Upper lobe of right lung (tissue), 1 donor: ENCODE measurements at regions not wholly inside any gene's neighbourhood (a gene's known extent, or its start where the extent isn't known, plus 50 kb on each side); places are given as distances from the start of the nearest gene placed in this dataset.

Experiments used
- ATAC-seq: fragments of 200-7000 bp; cut with Tn5 transposase; one replicate; pipeline ENCODE4 v1.9.1; 2020; ENCODE audit warnings: mild to moderate bottlenecking, moderate library complexity
- DNase-seq: peaks from one replicate; pipeline ENCODE4 v3.0.0-alpha.2; 2020
- H3K27ac ChIP-seq: fragments of 200-600 bp; one replicate; pipeline ENCODE4 v1.8.0; 2022
- H3K27me3 ChIP-seq: fragments of 200-600 bp; one replicate; pipeline ENCODE4 v1.8.0; 2022; ENCODE audit warnings: mild to moderate bottlenecking
- H3K36me3 ChIP-seq: fragments of 200-600 bp; one replicate; pipeline ENCODE4 v1.8.0; 2022
- H3K4me1 ChIP-seq: fragments of 200-600 bp; one replicate; pipeline ENCODE4 v1.8.0; 2022
- H3K4me3 ChIP-seq: fragments of 200-600 bp; one replicate; pipeline ENCODE4 v1.8.0; 2022; ENCODE audit warnings: mild to moderate bottlenecking
- H3K9me3 ChIP-seq: fragments of 200-600 bp; one replicate; pipeline ENCODE4 v1.8.0; 2022
- intact Hi-C: fragments of 100-400 bp; cut with DNase I; formaldehyde crosslinking; loops from one replicate; pipeline ENCODE4 v1.11.0; 2022
- TF ChIP-seq, protein P1 (sequence below): fragments of 200-600 bp; IDR thresholded peaks from one replicate; pipeline ENCODE4 v1.8.0; 2022; ENCODE audit warnings: antibody characterized with exemption
- donor health status: DM: no; HTN: yes; CAD: no; lungs with severe emphysema.

DNA sequence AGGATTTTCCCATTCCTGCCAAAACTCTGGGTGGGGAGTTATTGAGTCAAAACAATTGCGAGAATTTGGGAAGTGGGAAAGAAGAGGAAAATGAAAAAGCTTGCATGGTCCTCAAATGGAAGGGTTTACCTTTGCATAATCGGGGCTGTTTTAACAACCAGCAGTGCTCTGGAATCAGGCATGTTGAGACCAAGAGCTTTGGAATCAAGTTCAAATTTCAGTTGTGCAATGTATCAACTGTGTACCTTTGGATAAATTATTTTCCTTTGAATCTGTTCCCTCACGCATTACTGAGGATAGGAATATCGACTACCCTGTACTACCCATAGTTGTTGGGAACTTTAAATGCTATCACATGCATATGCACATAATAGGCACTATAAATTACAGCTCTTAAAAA is 205.5 kb downstream of the JCAD start:
- H3K4me1 ChIP-seq = peaks cover 22% of the 10 kb centered on the region
- H3K27me3 ChIP-seq = no peaks in the 10 kb centered on the region
- intact Hi-C loops = no loop called here
- TF ChIP-seq, protein P1, sequence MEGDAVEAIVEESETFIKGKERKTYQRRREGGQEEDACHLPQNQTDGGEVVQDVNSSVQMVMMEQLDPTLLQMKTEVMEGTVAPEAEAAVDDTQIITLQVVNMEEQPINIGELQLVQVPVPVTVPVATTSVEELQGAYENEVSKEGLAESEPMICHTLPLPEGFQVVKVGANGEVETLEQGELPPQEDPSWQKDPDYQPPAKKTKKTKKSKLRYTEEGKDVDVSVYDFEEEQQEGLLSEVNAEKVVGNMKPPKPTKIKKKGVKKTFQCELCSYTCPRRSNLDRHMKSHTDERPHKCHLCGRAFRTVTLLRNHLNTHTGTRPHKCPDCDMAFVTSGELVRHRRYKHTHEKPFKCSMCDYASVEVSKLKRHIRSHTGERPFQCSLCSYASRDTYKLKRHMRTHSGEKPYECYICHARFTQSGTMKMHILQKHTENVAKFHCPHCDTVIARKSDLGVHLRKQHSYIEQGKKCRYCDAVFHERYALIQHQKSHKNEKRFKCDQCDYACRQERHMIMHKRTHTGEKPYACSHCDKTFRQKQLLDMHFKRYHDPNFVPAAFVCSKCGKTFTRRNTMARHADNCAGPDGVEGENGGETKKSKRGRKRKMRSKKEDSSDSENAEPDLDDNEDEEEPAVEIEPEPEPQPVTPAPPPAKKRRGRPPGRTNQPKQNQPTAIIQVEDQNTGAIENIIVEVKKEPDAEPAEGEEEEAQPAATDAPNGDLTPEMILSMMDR = no peak
- DNase-seq = no peak
- H3K9me3 ChIP-seq = no peaks in the 10 kb centered on the region
- H3K27ac ChIP-seq = no peak overlapping the region
- no peak overlapping the region for H3K4me3 ChIP-seq
- ATAC-seq = no peak
- no peaks in the 10 kb centered on the region for H3K36me3 ChIP-seq

DNA sequence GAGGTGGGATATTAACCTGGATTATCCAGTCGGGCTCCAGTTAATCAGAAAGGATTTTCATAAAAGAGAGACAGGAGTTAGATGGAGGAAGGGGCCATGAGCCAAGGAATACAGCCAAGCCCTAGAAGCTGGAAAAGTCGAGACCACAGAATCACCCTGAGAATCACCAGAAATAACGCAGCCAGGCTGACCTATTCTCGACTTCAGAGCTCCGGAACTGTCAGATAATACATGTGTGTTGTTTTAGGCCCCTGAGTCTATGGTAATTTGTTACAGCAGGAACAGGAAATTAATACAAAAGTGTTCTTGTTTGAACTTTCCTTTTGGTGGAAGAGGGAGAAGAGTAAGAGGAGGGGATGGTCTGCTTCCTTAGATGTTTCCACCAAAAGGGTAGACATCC is 208.1 kb downstream of the JCAD start:
- Histone ChIP-seq H3K4me1 (peaks cover 13% of the 10 kb centered on the region), H3K27ac (no peak overlapping the region), H3K27me3 (no peaks in the 10 kb centered on the region), H3K4me3 (no peak overlapping the region), H3K9me3 (no peaks in the 10 kb centered on the region), H3K36me3 (no peaks in the 10 kb centered on the region)
- TF ChIP-seq, protein P1 = no peak
- ATAC-seq = no peak
- intact Hi-C loops = no loop called here
- no peak for DNase-seq

DNA sequence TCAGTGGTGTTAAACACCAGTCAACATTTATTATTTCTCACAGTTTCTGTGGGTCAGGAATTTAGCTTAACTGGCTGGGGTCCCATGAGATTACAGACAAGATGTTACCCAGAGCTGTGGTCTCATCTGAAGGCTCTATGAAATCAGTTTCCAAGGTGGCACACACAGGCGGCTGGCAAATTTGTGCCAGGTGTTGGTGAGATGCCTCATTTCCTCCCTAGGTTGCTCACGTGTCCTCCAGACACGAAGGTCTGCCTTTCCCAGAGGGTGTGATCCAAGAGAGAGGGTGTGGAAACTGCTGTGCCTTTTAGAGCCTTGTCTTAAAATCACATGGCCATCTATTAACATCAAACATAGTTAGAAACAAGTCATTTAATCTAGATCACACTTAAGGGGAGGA is 209.0 kb downstream of the JCAD start:
- H3K27ac ChIP-seq = no peak overlapping the region
- intact Hi-C loops = no loop called here

DNA sequence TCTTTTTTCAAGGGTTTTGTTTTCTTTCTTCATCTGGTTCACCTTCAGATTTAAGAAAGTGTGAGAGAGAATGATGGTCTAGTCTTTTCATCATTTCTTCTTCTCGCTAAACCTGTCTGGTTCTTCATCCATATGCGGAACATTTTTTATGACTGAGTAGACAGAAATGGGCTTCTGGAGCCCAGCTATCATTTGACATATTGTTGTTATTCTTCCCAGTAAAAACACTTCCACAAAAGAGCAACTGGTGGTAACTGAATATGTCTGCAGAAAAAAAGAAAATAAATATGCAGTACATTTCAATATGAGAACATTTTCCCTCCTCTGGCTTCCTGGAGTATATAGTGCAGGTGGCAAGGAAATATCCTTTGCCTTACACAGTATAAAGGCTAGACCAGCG is 209.5 kb downstream of the JCAD start:
- H3K4me1 ChIP-seq = peaks cover 13% of the 10 kb centered on the region
- H3K27ac ChIP-seq = peak overlapping the region; percentile 70
- TF ChIP-seq, protein P1 = no peak
- no peaks in the 10 kb centered on the region for H3K36me3 ChIP-seq
- peak overlapping the region; percentile 9 for H3K4me3 ChIP-seq
- H3K9me3 ChIP-seq = no peaks in the 10 kb centered on the region
- intact Hi-C loops = no loop called here
- DNase-seq (no peak), ATAC-seq (no peak)
- H3K27me3 ChIP-seq = no peaks in the 10 kb centered on the region

More for the DNA sequence above, 209.0 kb downstream of the JCAD start:
- Histone ChIP-seq H3K4me1 (peaks cover 13% of the 10 kb centered on the region), H3K9me3 (no peaks in the 10 kb centered on the region), H3K36me3 (no peaks in the 10 kb centered on the region), H3K27me3 (no peaks in the 10 kb centered on the region), H3K4me3 (no peak overlapping the region)
- no peak for ATAC-seq
- TF ChIP-seq, protein P1 = no peak
- no peak for DNase-seq

DNA sequence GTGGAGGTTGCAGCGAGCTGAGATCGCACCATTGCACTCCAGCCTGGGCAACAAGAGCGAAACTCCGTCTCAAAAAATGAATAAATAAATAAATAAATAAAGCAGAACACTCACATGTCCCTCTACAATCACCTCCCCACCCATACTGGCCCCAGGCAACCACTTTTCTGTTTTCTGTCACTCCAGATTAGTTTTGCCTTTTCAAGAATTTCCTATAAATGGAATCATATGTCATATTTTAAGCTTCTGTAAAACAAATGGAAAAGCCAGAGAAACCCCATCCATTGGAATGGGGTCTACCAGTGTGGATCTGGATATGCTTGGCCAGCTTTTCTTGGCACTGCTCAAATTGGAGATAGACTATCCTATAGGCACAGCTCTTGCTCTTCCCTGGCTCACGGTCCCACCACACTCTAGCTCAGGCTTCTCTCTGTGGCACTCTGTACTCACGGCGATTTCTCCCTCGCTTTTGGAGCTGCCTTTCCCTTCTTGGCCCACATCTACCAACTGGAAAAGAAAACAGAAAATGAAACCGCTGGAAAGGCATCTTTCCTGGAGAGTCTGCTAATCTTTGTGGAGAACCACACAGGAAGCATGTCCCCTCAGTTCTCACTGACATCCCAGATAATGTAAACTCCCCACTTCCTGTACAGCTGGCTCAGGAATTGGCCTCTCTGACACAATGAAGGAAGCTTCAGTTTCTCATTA is 210.1 kb downstream of the JCAD start:
- DNase-seq (no peak), ATAC-seq (peak; percentile 75)
- peaks cover 13% of the 10 kb centered on the region for H3K4me1 ChIP-seq
- intact Hi-C loops = no loop called here
- H3K36me3 ChIP-seq = no peaks in the 10 kb centered on the region
- no peaks in the 10 kb centered on the region for H3K9me3 ChIP-seq
- H3K27me3 ChIP-seq = no peaks in the 10 kb centered on the region
- TF ChIP-seq, protein P1 = no peak
- H3K4me3 ChIP-seq = peak overlapping the region; percentile 9
- peak overlapping the region; percentile 70 for H3K27ac ChIP-seq

DNA sequence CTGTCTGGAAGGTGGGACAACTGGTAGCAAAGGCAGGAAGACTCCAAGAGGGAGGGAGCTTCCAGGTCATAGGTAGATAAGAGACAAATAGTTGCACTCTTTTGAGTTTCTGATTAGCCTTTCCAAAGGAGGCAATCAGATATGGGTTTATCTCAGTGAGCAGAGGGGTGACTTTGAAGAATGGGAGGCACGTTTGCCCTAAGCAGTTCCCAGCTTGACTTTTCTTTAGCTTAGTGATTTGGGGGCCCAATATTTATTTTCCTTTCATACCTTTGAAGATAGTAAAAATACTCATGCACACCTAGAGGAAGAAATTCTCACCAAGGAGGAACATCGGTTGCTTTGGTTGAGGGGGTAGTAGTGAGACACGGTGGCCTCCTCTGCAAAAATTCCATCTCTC is 212.1 kb upstream of the SVIL start:
- no peaks in the 10 kb centered on the region for H3K27me3 ChIP-seq
- TF ChIP-seq, protein P1 = no peak
- intact Hi-C loops = no loop called here
- ATAC-seq (no peak), DNase-seq (no peak)
- H3K27ac ChIP-seq = no peak overlapping the region
- peaks cover 13% of the 10 kb centered on the region for H3K4me1 ChIP-seq
- no peaks in the 10 kb centered on the region for H3K9me3 ChIP-seq
- no peak overlapping the region for H3K4me3 ChIP-seq
- no peaks in the 10 kb centered on the region for H3K36me3 ChIP-seq
